IMR-90 (cell line): ENCODE measurements at regions not wholly inside any gene's neighbourhood (a gene's known extent, or its start where the extent isn't known, plus 50 kb on each side); places are given as distances from the start of the nearest gene placed in this dataset.

ENCODE experiments used
- ATAC-seq: fragments of 200-7000 bp; cut with Tn5 transposase; 2 replicates; pipeline ENCODE4 v1.9.1; 2020; ENCODE audit warnings: low read depth, mild to moderate bottlenecking, moderate library complexity
- BruUV-seq: library from RNA; stranded (reverse); fragments of 400-500 nt; replicated peaks from 2 replicates; lab custom pipeline; 2021; lab: Mats Ljungman, UMichigan
- CTCF ChIA-PET: fragments of 300-600 bp; formaldehyde crosslinking; extraction: SDS; loops from one replicate; lab custom pipeline; 2021; ENCODE audit warnings: antibody characterized with exemption; lab: Yijun Ruan, JAX
- POLR2A ChIA-PET: fragments of 300-600 bp; sonication (Branson Sonifier 250); formaldehyde crosslinking; loops from one replicate; lab custom pipeline; 2022; ENCODE audit warnings: antibody characterized with exemption; ENCODE audit not compliant: unreplicated experiment; lab: Charles Lee
- DNase-seq: peaks from one replicate; pipeline ENCODE4 v3.0.0; 2013
- H2AFZ ChIP-seq: replicated peaks from 2 replicates; pipeline ENCODE3; 2013; ENCODE audit warnings: low read length, mild to moderate bottlenecking; ENCODE audit not compliant: poor library complexity
- H2AK5ac ChIP-seq: 2 replicates; pipeline ENCODE4 v1.6.1; 2013; ENCODE audit warnings: low read depth, low read length, inconsistent platforms
- H2AK9ac ChIP-seq: replicated peaks from 2 replicates; pipeline ENCODE3; 2013; ENCODE audit warnings: mild to moderate bottlenecking, low read depth, low read length, moderate library complexity; ENCODE audit not compliant: poor library complexity
- H2BK120ac ChIP-seq: 2 replicates; pipeline ENCODE4 v1.6.1; 2013; ENCODE audit warnings: low read depth, low read length, inconsistent platforms
- H2BK15ac ChIP-seq: 3 replicates; pipeline ENCODE4 v1.6.1; 2013; ENCODE audit warnings: low read depth, low read length, inconsistent platforms
- H2BK20ac ChIP-seq: 2 replicates; pipeline ENCODE4 v1.6.1; 2013; ENCODE audit warnings: low read depth, mild to moderate bottlenecking, inconsistent platforms, low read length, moderate library complexity
- H2BK5ac ChIP-seq: 2 replicates; pipeline ENCODE4 v1.6.1; 2013; ENCODE audit warnings: mild to moderate bottlenecking, low read depth, low read length, inconsistent platforms; ENCODE audit not compliant: poor library complexity, severe bottlenecking
- H3K14ac ChIP-seq: replicated peaks from 2 replicates; pipeline ENCODE4 v1.6.1; 2013; ENCODE audit warnings: low read depth, low read length, inconsistent platforms
- H3K18ac ChIP-seq: 2 replicates; pipeline ENCODE4 v1.6.1; 2013; ENCODE audit warnings: low read depth, low read length, control low read depth
- H3K23ac ChIP-seq: 2 replicates; pipeline ENCODE4 v1.6.1; 2013; ENCODE audit warnings: low read depth, low read length, inconsistent platforms
- H3K27ac ChIP-seq: 2 replicates; pipeline ENCODE4 v1.5.1; 2013; ENCODE audit warnings: mild to moderate bottlenecking, control low read depth, low read length; ENCODE audit not compliant: insufficient read depth
- H3K27me3 ChIP-seq: 2 replicates; pipeline ENCODE4 v1.6.1; 2013; ENCODE audit warnings: low read length; ENCODE audit not compliant: control insufficient read depth, insufficient read depth
- H3K36me3 ChIP-seq: 2 replicates; pipeline ENCODE4 v1.6.1; 2013; ENCODE audit warnings: low read length, mixed read lengths; ENCODE audit not compliant: control insufficient read depth, insufficient read depth
- H3K4ac ChIP-seq: 2 replicates; pipeline ENCODE4 v1.6.1; 2013; ENCODE audit warnings: low read depth, low read length, inconsistent platforms
- H3K4me1 ChIP-seq: 2 replicates; pipeline ENCODE4 v1.6.1; 2013; ENCODE audit warnings: low read length, mixed read lengths; ENCODE audit not compliant: control insufficient read depth, insufficient read depth
- H3K4me2 ChIP-seq: 2 replicates; pipeline ENCODE4 v1.6.1; 2013; ENCODE audit warnings: low read depth, mild to moderate bottlenecking, control low read depth, low read length, moderate library complexity
- H3K4me3 ChIP-seq: 2 replicates; pipeline ENCODE4 v1.5.1; 2013; ENCODE audit warnings: low read depth, mild to moderate bottlenecking, control low read depth, low read length, moderate library complexity; ENCODE audit not compliant: insufficient read depth
- H3K56ac ChIP-seq: 2 replicates; pipeline ENCODE4 v1.6.1; 2013; ENCODE audit warnings: low read length, inconsistent platforms; ENCODE audit not compliant: insufficient read depth; ENCODE audit errors: extremely low read depth
- H3K79me1 ChIP-seq, 2 experiments: 2 replicates each; pipeline ENCODE4 v1.6.1; 2013; ENCODE audit warnings: low read length in 2 of 2, inconsistent platforms in 1 of 2, low read depth in 1 of 2
- H3K9ac ChIP-seq: 2 replicates; pipeline ENCODE4 v1.6.1; 2013; ENCODE audit warnings: low read depth, low read length, control low read depth
- H3K9me1 ChIP-seq: 2 replicates; pipeline ENCODE4 v1.6.1; 2013; ENCODE audit warnings: low read length, inconsistent platforms; ENCODE audit not compliant: insufficient read depth
- H3K9me3 ChIP-seq: 2 replicates; pipeline ENCODE4 v1.6.1; 2013; ENCODE audit warnings: low read length; ENCODE audit not compliant: control insufficient read depth, insufficient read depth
- H4K20me1 ChIP-seq: 2 replicates; pipeline ENCODE4 v1.6.1; 2013; ENCODE audit warnings: low read length, inconsistent platforms; ENCODE audit not compliant: insufficient read depth
- H4K5ac ChIP-seq: 2 replicates; pipeline ENCODE4 v1.6.1; 2013; ENCODE audit warnings: mild to moderate bottlenecking, low read depth, low read length, control low read depth
- H4K8ac ChIP-seq, 2 experiments: 2 replicates each; pipeline ENCODE4 v1.6.1; 2013; ENCODE audit warnings: low read depth in 2 of 2, low read length in 2 of 2, control low read depth in 1 of 2, inconsistent platforms in 1 of 2
- H4K91ac ChIP-seq: 2 replicates; pipeline ENCODE4 v1.6.1; 2013; ENCODE audit warnings: low read depth, low read length, inconsistent platforms; ENCODE audit not compliant: insufficient read depth
- BHLHE40 ChIP-seq: fragments of 150-350 bp; IDR thresholded peaks from 2 replicates; pipeline ENCODE4 v1.6.1; 2016; ENCODE audit warnings: mild to moderate bottlenecking, low read depth, low read length
- ELK1 ChIP-seq: fragments of 150-350 bp; IDR thresholded peaks from 2 replicates; pipeline ENCODE4 v1.6.1; 2016; ENCODE audit warnings: low read depth, mild to moderate bottlenecking, low read length, moderate library complexity, borderline replicate concordance
- FOS ChIP-seq: fragments of 150-350 bp; IDR thresholded peaks from 2 replicates; pipeline ENCODE4 v1.6.1; 2016; ENCODE audit warnings: low read depth, low read length
- RAD21 ChIP-seq: IDR thresholded peaks from 2 replicates; pipeline ENCODE4 v1.6.1; 2012; ENCODE audit warnings: low read length, improper control_type of control experiment
- RCOR1 ChIP-seq: IDR thresholded peaks from 2 replicates; pipeline ENCODE4 v1.6.1; 2012; ENCODE audit warnings: mild to moderate bottlenecking, low read length, improper control_type of control experiment; ENCODE audit not compliant: insufficient replicate concordance
- SMC3 ChIP-seq: fragments of 150-350 bp; IDR thresholded peaks from 2 replicates; pipeline ENCODE4 v1.6.1; 2016; ENCODE audit warnings: low read depth, mild to moderate bottlenecking, antibody characterized with exemption, low read length, moderate library complexity
- WGBS, 2 experiments: methylation state at CpG; one replicate each; pipeline versions ENCODE4 v1.1.5 to v1.1.7; 2013; ENCODE audit warnings: missing lambda C conversion rate in 2 of 2; ENCODE audit not compliant: insufficient read length in 1 of 2; ENCODE audit errors: extremely low coverage in 2 of 2; 5-methylcytosine and 5-hydroxymethylcytosine counted together
- dilution Hi-C: fragments of 300-500 bp; cut with HindIII; formaldehyde crosslinking; loops from one replicate; pipeline ENCODE4 v1.14.3; 2018; ENCODE audit warnings: low sequenced_read_pairs; ENCODE audit not compliant: unreplicated experiment
- in situ Hi-C: fragments of 300-500 bp; cut with MboI; formaldehyde crosslinking; loops from 3 replicates; pipeline ENCODE4 v1.14.3; 2019; ENCODE audit warnings: low sequenced_read_pairs, inconsistent platforms, mixed read lengths
- intact Hi-C: fragments of 100-400 bp; cut with micrococcal nuclease; formaldehyde crosslinking; loops from 2 replicates; pipeline ENCODE4 v1.10.0; 2022

- H3K36me3 ChIP-seq: no peaks in the 10 kb centered on the region
- H3K9me3 ChIP-seq: peaks cover 2% of the 10 kb centered on the region; the same call in 1 of the 2 replicates
- no peaks in the 10 kb centered on the region for H3K27me3 ChIP-seq
- dilution Hi-C loops (no loop called here), intact Hi-C loops (no loop called here), in situ Hi-C loops (no loop called here)
- BruUV-seq: no TSS peak
- no peak overlapping the region for H2AK5ac ChIP-seq
- CTCF ChIA-PET: no interaction called here
- no peaks in the 10 kb centered on the region for H3K79me1 ChIP-seq
- H3K14ac ChIP-seq: no peak overlapping the region
- H3K9ac ChIP-seq: no peak overlapping the region
- H3K4me1 ChIP-seq: no peaks in the 10 kb centered on the region
- no peak overlapping the region for H3K4me3 ChIP-seq
- H2AFZ ChIP-seq: no peak overlapping the region
- no peak overlapping the region for H2BK15ac ChIP-seq
- no peak overlapping the region for H4K91ac ChIP-seq
- H3K9me1 ChIP-seq: no peaks in the 10 kb centered on the region
- H3K23ac ChIP-seq: no peak overlapping the region
- no peak overlapping the region for H3K4me2 ChIP-seq
- H2AK9ac ChIP-seq: no peak overlapping the region
- no peak overlapping the region for H2BK120ac ChIP-seq
- POLR2A ChIA-PET: no interaction called here
- H3K27ac ChIP-seq: no peak overlapping the region
- no peak overlapping the region for H2BK20ac ChIP-seq
- H2BK5ac ChIP-seq: no peak overlapping the region
- no peak overlapping the region for H3K56ac ChIP-seq
- H3K18ac ChIP-seq: no peak overlapping the region
- no peak for ATAC-seq
- no peak overlapping the region for H4K5ac ChIP-seq
- H3K4ac ChIP-seq: no peak overlapping the region
- no peak for DNase-seq
- TF ChIP-seq ELK1: no peak
- no peak for TF ChIP-seq SMC3
- no peak for TF ChIP-seq RCOR1
- TF ChIP-seq BHLHE40: no peak
- TF ChIP-seq FOS: no peak
- TF ChIP-seq RAD21: no peak
- H4K8ac ChIP-seq: no peak overlapping the region
- WGBS, 2 experiments: no CpG with 5 or more reads among the region's 1 CpG
- H4K20me1 ChIP-seq: no peaks in the 10 kb centered on the region
Observed at GRCh38 chr3:839981-840380, 252.8 kb upstream of the CNTN6 start.
